ENCODE measurements at regions not wholly inside any gene's neighbourhood (a gene's known extent, or its start where the extent isn't known, plus 50 kb on each side); places are given as distances from the start of the nearest gene placed in this dataset.
"Not testable (repeated sequence)": the region's sequence is repeated elsewhere in the genome, so short reads cannot be mapped to it uniquely, and the experiment has no call there.

GRCh38 chrX:138067415-138067814, 501.5 kb downstream of the ZIC3 start:
- Mint-ChIP-seq H3K4me3 (no peak overlapping the region), H3K27me3 (ENCODE audit: low read depth) (no peaks in the 10 kb centered on the region), H3K9me3 (peaks cover 5% of the 10 kb centered on the region), H3K4me1 (no peaks in the 10 kb centered on the region), H3K27ac (no peak overlapping the region), H3K36me3 (ENCODE audit: low read depth) (no peaks in the 10 kb centered on the region)
- no peak for TF ChIP-seq CTCF (IDR thresholded peaks at IDR 0.05; ENCODE audit: unreplicated experiment in 3 of 3)

GRCh38 chrX:138073626-138074025, 507.7 kb downstream of the ZIC3 start:
- H3K9me3 Mint-ChIP-seq: peaks cover 12% of the 10 kb centered on the region
- no peaks in the 10 kb centered on the region for H3K27me3 Mint-ChIP-seq (ENCODE audit: low read depth)
- no peak for TF ChIP-seq CTCF (IDR thresholded peaks at IDR 0.05; ENCODE audit: unreplicated experiment in 3 of 3)
- no peak overlapping the region for H3K27ac Mint-ChIP-seq
- no peaks in the 10 kb centered on the region for H3K4me1 Mint-ChIP-seq
- H3K36me3 Mint-ChIP-seq (ENCODE audit: low read depth): no peaks in the 10 kb centered on the region
- no peak overlapping the region for H3K4me3 Mint-ChIP-seq

- Mint-ChIP-seq H3K4me1 (no peaks in the 10 kb centered on the region), H3K9me3 (peaks cover 5% of the 10 kb centered on the region), H3K4me3 (no peak overlapping the region), H3K27ac (peak overlapping the region in 1 of 3 experiments; percentile 76), H3K36me3 (ENCODE audit: low read depth) (no peaks in the 10 kb centered on the region), H3K27me3 (ENCODE audit: low read depth) (no peaks in the 10 kb centered on the region)
- no peak for TF ChIP-seq CTCF (IDR thresholded peaks at IDR 0.05; ENCODE audit: unreplicated experiment in 3 of 3)
Observed at GRCh38 chrX:138082251-138082650, 516.3 kb downstream of the ZIC3 start.

- no peaks in the 10 kb centered on the region for H3K36me3 Mint-ChIP-seq (ENCODE audit: low read depth)
- H3K4me1 Mint-ChIP-seq: no peaks in the 10 kb centered on the region
- no peak for TF ChIP-seq CTCF (IDR thresholded peaks at IDR 0.05; ENCODE audit: unreplicated experiment in 3 of 3)
- no peaks in the 10 kb centered on the region for H3K27me3 Mint-ChIP-seq (ENCODE audit: low read depth)
- H3K27ac Mint-ChIP-seq: peak overlapping the region in 1 of 3 experiments; percentile 76
- no peak overlapping the region for H3K4me3 Mint-ChIP-seq
- peaks cover 5% of the 10 kb centered on the region for H3K9me3 Mint-ChIP-seq
Observed at GRCh38 chrX:138082896-138083295, 517.0 kb downstream of the ZIC3 start.

- not testable (repeated sequence) for H3K4me3 Mint-ChIP-seq; H3K4me1 Mint-ChIP-seq; H3K27me3 Mint-ChIP-seq (ENCODE audit: low read depth); H3K36me3 Mint-ChIP-seq (ENCODE audit: low read depth); H3K27ac Mint-ChIP-seq
- peaks cover 10% of the 10 kb centered on the region for H3K9me3 Mint-ChIP-seq
Observed at GRCh38 chrX:138110910-138111309, 545.0 kb downstream of the ZIC3 start.

- Mint-ChIP-seq H3K9me3 (no peaks in the 10 kb centered on the region), H3K27me3 (ENCODE audit: low read depth) (peaks cover 5% of the 10 kb centered on the region), H3K4me3 (no peak overlapping the region), H3K27ac (no peak overlapping the region), H3K36me3 (ENCODE audit: low read depth) (no peaks in the 10 kb centered on the region), H3K4me1 (peaks cover 11% of the 10 kb centered on the region)
- TF ChIP-seq CTCF (IDR thresholded peaks at IDR 0.05; ENCODE audit: unreplicated experiment in 3 of 3): no peak
Observed at GRCh38 chrX:138127314-138127713, 561.4 kb downstream of the ZIC3 start.

All from nephron (organoid).